ENCODE measurements at regions not wholly inside any gene's neighbourhood (a gene's known extent, or its start where the extent isn't known, plus 50 kb on each side); places are given as distances from the start of the nearest gene placed in this dataset.

GRCh38 chr11:104573441-104573990 is 324.7 kb downstream of the CASP12 start:
- TF ChIP-seq CTCF (conservative IDR thresholded peaks at IDR 0.05; ENCODE audit: low read depth, low read length), result no peak
- H3K4me3 ChIP-seq (ENCODE audit: low read length), result no peak overlapping the region

GRCh38 chr11:104572279-104572678 is 326.0 kb downstream of the CASP12 start:
- no peak overlapping the region for H3K4me3 ChIP-seq (ENCODE audit: low read length)
- TF ChIP-seq CTCF (conservative IDR thresholded peaks at IDR 0.05; ENCODE audit: low read depth, low read length), result no peak
- no peak for DNase-seq (ENCODE audit: low read depth)

More at GRCh38 chr11:104573441-104573990, 324.7 kb downstream of the CASP12 start:
- peak; percentile 63 for DNase-seq (ENCODE audit: low read depth)

- no peak for TF ChIP-seq CTCF (conservative IDR thresholded peaks at IDR 0.05; ENCODE audit: low read depth, low read length)
- DNase-seq (ENCODE audit: low read depth), result peak; percentile 46
- H3K4me3 ChIP-seq (ENCODE audit: low read length), result no peak overlapping the region
Observed at GRCh38 chr11:104570078-104570701, 328.1 kb downstream of the CASP12 start.

- H3K4me3 ChIP-seq (ENCODE audit: low read length), result no peak overlapping the region
- DNase-seq (ENCODE audit: low read depth), result no peak
- no peak for TF ChIP-seq CTCF (conservative IDR thresholded peaks at IDR 0.05; ENCODE audit: low read depth, low read length)
Observed at GRCh38 chr11:104565583-104565961, 332.7 kb downstream of the CASP12 start.

GRCh38 chr11:104564921-104565582 is 333.2 kb downstream of the CASP12 start:
- no peak for TF ChIP-seq CTCF (conservative IDR thresholded peaks at IDR 0.05; ENCODE audit: low read depth, low read length)
- DNase-seq (ENCODE audit: low read depth), result no peak
- no peak overlapping the region for H3K4me3 ChIP-seq (ENCODE audit: low read length)

- no peak overlapping the region for H3K4me3 ChIP-seq (ENCODE audit: low read length)
- no peak for TF ChIP-seq CTCF (conservative IDR thresholded peaks at IDR 0.05; ENCODE audit: low read depth, low read length)
- DNase-seq (ENCODE audit: low read depth), result no peak
Observed at GRCh38 chr11:104556606-104557301, 341.5 kb downstream of the CASP12 start.
